ENCODE measurements at regions not wholly inside any gene's neighbourhood (a gene's known extent, or its start where the extent isn't known, plus 50 kb on each side); places are given as distances from the start of the nearest gene placed in this dataset.

DNA sequence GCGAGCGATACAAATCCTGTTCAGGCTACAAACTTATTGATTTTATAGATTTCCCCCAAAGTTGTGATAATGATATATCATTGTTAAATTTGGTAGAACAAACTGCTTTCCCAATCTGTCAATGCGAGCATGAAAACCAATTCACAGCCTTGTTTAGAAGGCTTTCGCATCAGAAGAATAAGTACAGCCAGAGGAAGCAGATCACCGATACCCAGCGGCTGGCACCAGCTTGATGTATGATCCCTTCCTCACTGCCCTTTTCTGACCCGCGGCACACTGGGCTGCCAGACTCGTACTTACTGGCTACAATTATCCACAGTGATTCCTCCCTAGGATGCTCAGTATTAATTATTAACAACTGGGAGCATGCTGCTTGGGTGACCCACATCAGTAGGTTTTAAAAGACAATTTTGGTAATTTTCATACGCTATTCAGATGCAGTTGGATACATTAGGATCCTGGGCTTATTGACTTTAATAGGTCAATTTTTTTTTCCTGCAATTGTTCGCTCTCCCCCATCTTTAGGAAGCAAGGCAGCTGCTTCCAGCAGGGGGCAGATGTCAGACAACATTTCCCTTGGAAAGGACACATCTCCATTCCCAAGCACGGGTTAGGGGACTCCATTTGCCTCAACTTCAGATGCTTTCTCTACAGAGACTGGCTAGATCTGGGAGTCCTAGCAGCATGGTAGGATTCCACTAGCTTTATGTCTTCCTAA, 582.7 kb upstream of the PSMD7 start:
- TF ChIP-seq, protein P1, sequence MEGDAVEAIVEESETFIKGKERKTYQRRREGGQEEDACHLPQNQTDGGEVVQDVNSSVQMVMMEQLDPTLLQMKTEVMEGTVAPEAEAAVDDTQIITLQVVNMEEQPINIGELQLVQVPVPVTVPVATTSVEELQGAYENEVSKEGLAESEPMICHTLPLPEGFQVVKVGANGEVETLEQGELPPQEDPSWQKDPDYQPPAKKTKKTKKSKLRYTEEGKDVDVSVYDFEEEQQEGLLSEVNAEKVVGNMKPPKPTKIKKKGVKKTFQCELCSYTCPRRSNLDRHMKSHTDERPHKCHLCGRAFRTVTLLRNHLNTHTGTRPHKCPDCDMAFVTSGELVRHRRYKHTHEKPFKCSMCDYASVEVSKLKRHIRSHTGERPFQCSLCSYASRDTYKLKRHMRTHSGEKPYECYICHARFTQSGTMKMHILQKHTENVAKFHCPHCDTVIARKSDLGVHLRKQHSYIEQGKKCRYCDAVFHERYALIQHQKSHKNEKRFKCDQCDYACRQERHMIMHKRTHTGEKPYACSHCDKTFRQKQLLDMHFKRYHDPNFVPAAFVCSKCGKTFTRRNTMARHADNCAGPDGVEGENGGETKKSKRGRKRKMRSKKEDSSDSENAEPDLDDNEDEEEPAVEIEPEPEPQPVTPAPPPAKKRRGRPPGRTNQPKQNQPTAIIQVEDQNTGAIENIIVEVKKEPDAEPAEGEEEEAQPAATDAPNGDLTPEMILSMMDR (IDR thresholded peaks at IDR 0.05; ENCODE audit: control extremely low read depth in 1 of 3, insufficient read depth in 1 of 3, low read depth in 1 of 3, low read length in 3 of 3) = peak; percentile 46 to 73 (median 57)
- TF ChIP-seq ZNF274 (IDR thresholded peaks at IDR 0.05; ENCODE audit: borderline replicate concordance, extremely low read depth, low read length) = no peak
- no peak for TF ChIP-seq POLR2A (IDR thresholded peaks at IDR 0.05; ENCODE audit: control extremely low read depth in 1 of 2, low read depth in 2 of 2, low read length in 2 of 2)
- TF ChIP-seq TBP (IDR thresholded peaks at IDR 0.05; ENCODE audit: low read depth, low read length) = no peak
- TF ChIP-seq GABPA (IDR thresholded peaks at IDR 0.05; ENCODE audit: borderline replicate concordance, insufficient read depth, low read length) = no peak
- no peak for TF ChIP-seq KDM1A (IDR thresholded peaks at IDR 0.05; ENCODE audit: borderline replicate concordance, low read length)
- no peak for TF ChIP-seq RFX5 (IDR thresholded peaks at IDR 0.05; ENCODE audit: borderline replicate concordance, low read depth, low read length)

All from H1 (cell line).